ENCODE measurements at regions not wholly inside any gene's neighbourhood (a gene's known extent, or its start where the extent isn't known, plus 50 kb on each side); places are given as distances from the start of the nearest gene placed in this dataset.

GRCh38 chr9:4923141-4923540 is 61.9 kb upstream of the JAK2 start:
- TF ChIP-seq, protein P1, sequence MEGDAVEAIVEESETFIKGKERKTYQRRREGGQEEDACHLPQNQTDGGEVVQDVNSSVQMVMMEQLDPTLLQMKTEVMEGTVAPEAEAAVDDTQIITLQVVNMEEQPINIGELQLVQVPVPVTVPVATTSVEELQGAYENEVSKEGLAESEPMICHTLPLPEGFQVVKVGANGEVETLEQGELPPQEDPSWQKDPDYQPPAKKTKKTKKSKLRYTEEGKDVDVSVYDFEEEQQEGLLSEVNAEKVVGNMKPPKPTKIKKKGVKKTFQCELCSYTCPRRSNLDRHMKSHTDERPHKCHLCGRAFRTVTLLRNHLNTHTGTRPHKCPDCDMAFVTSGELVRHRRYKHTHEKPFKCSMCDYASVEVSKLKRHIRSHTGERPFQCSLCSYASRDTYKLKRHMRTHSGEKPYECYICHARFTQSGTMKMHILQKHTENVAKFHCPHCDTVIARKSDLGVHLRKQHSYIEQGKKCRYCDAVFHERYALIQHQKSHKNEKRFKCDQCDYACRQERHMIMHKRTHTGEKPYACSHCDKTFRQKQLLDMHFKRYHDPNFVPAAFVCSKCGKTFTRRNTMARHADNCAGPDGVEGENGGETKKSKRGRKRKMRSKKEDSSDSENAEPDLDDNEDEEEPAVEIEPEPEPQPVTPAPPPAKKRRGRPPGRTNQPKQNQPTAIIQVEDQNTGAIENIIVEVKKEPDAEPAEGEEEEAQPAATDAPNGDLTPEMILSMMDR (IDR thresholded peaks at IDR 0.05), result no peak
- TF ChIP-seq EP300 (IDR thresholded peaks at IDR 0.05), result no peak
- TF ChIP-seq POLR2A (IDR thresholded peaks at IDR 0.05), result no peak
